ENCODE measurements at regions not wholly inside any gene's neighbourhood (a gene's known extent, or its start where the extent isn't known, plus 50 kb on each side); places are given as distances from the start of the nearest gene placed in this dataset.

- no peaks in the 10 kb centered on the region for H3K27me3 ChIP-seq (ENCODE audit: control insufficient read depth in 2 of 2, insufficient read depth in 2 of 2, low read length in 2 of 2)
- no peak overlapping the region for H3K4me3 ChIP-seq (replicated peaks in 1 of 3; ENCODE audit: low read depth in 2 of 3, low read length in 3 of 3)
- Mint-ChIP-seq H3K27me3 (ENCODE audit: low read depth in 3 of 3) (peaks cover 0 to 3% (median 0%) of the 10 kb centered on the region in 3 donors), H3K4me1 (peaks cover 2% of the 10 kb centered on the region), H3K36me3 (no peaks in the 10 kb centered on the region), H3K9me3 (peaks cover 0 to 5% (median 0%) of the 10 kb centered on the region in 7 donors), H3K4me3 (no peak overlapping the region), H3K27ac (no peak overlapping the region)
- H2AFZ ChIP-seq (ENCODE audit: insufficient read depth, low read depth, low read length, poor library complexity, severe bottlenecking), result no peak overlapping the region
- DNase-seq, result no peak
- no peak overlapping the region for H3K4me2 ChIP-seq (replicated peaks; ENCODE audit: extremely low read depth, low read length, poor library complexity, severe bottlenecking)
- WGBS (ENCODE audit: insufficient coverage), result 80% methylated on average over 5 of the region's 11 CpGs
- no peak overlapping the region for H3K9ac ChIP-seq (ENCODE audit: insufficient read depth, low read length, poor library complexity, severe bottlenecking)
- no peak for TF ChIP-seq CTCF (IDR thresholded peaks at IDR 0.05)
- no peaks in the 10 kb centered on the region for H4K20me1 ChIP-seq (ENCODE audit: insufficient read depth, low read length)
- no peaks in the 10 kb centered on the region for H3K36me3 ChIP-seq (replicated peaks in 1 of 2; ENCODE audit: control insufficient read depth in 1 of 2, insufficient read depth in 2 of 2, low read length in 2 of 2)
- intact Hi-C loops (cut with micrococcal nuclease), result no loop called here
- no peaks in the 10 kb centered on the region for H3K4me1 ChIP-seq (ENCODE audit: control insufficient read depth in 1 of 2, insufficient read depth in 2 of 2, low read length in 2 of 2)
- H3K79me2 ChIP-seq (ENCODE audit: insufficient read depth, low read length), result no peaks in the 10 kb centered on the region
- H3K9me3 ChIP-seq (replicated peaks in 1 of 2; ENCODE audit: control insufficient read depth in 1 of 2, insufficient read depth in 1 of 2, low read length in 2 of 2), result no peaks in the 10 kb centered on the region
- H3K27ac ChIP-seq (ENCODE audit: low read depth in 1 of 2, low read length in 2 of 2), result no peak overlapping the region
Measured at GRCh38 chr3:24645047-24645446, 150.4 kb upstream of the THRB start.

- Mint-ChIP-seq H3K4me1 (no peaks in the 10 kb centered on the region), H3K9me3 (peaks cover 0 to 5% (median 0%) of the 10 kb centered on the region in 7 donors), H3K36me3 (no peaks in the 10 kb centered on the region), H3K4me3 (no peak overlapping the region), H3K27me3 (ENCODE audit: low read depth in 3 of 3) (peaks cover 0 to 3% (median 0%) of the 10 kb centered on the region in 3 donors), H3K27ac (no peak overlapping the region)
- Histone ChIP-seq H3K9me3 (replicated peaks in 1 of 2; ENCODE audit: control insufficient read depth in 1 of 2, insufficient read depth in 1 of 2, low read length in 2 of 2) (no peaks in the 10 kb centered on the region), H3K9ac (ENCODE audit: insufficient read depth, low read length, poor library complexity, severe bottlenecking) (no peak overlapping the region), H3K27ac (ENCODE audit: low read depth in 1 of 2, low read length in 2 of 2) (no peak overlapping the region), H2AFZ (ENCODE audit: insufficient read depth, low read depth, low read length, poor library complexity, severe bottlenecking) (no peak overlapping the region), H4K20me1 (ENCODE audit: insufficient read depth, low read length) (no peaks in the 10 kb centered on the region), H3K27me3 (ENCODE audit: control insufficient read depth in 2 of 2, insufficient read depth in 2 of 2, low read length in 2 of 2) (no peaks in the 10 kb centered on the region), H3K4me3 (replicated peaks in 1 of 3; ENCODE audit: low read depth in 2 of 3, low read length in 3 of 3) (no peak overlapping the region), H3K79me2 (ENCODE audit: insufficient read depth, low read length) (no peaks in the 10 kb centered on the region), H3K4me1 (ENCODE audit: control insufficient read depth in 1 of 2, insufficient read depth in 2 of 2, low read length in 2 of 2) (no peaks in the 10 kb centered on the region), H3K4me2 (replicated peaks; ENCODE audit: extremely low read depth, low read length, poor library complexity, severe bottlenecking) (no peak overlapping the region), H3K36me3 (replicated peaks in 1 of 2; ENCODE audit: control insufficient read depth in 1 of 2, insufficient read depth in 2 of 2, low read length in 2 of 2) (no peaks in the 10 kb centered on the region)
- no CpG with 5 or more reads among the region's 2 CpGs for WGBS (ENCODE audit: insufficient coverage)
- DNase-seq, result no peak
- TF ChIP-seq CTCF (IDR thresholded peaks at IDR 0.05), result no peak
- intact Hi-C loops (cut with micrococcal nuclease), result no loop called here
Measured at GRCh38 chr3:24646790-24647189, 152.1 kb upstream of the THRB start.

Measured in CD14-positive monocyte (primary cell).